PC-3 (cell line): ENCODE measurements at regions not wholly inside any gene's neighbourhood (a gene's known extent, or its start where the extent isn't known, plus 50 kb on each side); places are given as distances from the start of the nearest gene placed in this dataset.

Experiments used
- ATAC-seq: fragments of 200-7000 bp; cut with Tn5 transposase; 2 replicates; pipeline ENCODE4 v1.9.1; 2020; ENCODE audit warnings: mild to moderate bottlenecking, moderate library complexity
- BruUV-seq: library from RNA; stranded (reverse); fragments of 400-500 nt; replicated peaks from 2 replicates; lab custom pipeline; 2021; lab: Mats Ljungman, UMichigan
- CTCF ChIA-PET: fragments of 300-600 bp; sonication (Branson Sonifier 250); formaldehyde crosslinking; loops from one replicate; lab custom pipeline; 2022; ENCODE audit warnings: antibody characterized with exemption; lab: Charles Lee
- POLR2A ChIA-PET: fragments of 300-600 bp; sonication (Branson Sonifier 250); formaldehyde crosslinking; loops from one replicate; lab custom pipeline; 2022; ENCODE audit warnings: antibody characterized with exemption; ENCODE audit not compliant: unreplicated experiment; lab: Charles Lee
- DNase-seq: peaks from one replicate; pipeline ENCODE4 v3.0.0-alpha.2; 2015
- H2AFZ ChIP-seq: fragments of 300-600 bp; sonication (generic); 2 replicates; pipeline ENCODE4 v1.6.0; 2016; ENCODE audit warnings: antibody characterized with exemption, low read length
- H3F3A ChIP-seq: fragments of 300-600 bp; sonication (generic); one replicate; pipeline ENCODE4 v1.6.0; 2017; ENCODE audit warnings: antibody characterized with exemption, low read length, control low read depth, mild to moderate bottlenecking; ENCODE audit not compliant: unreplicated experiment
- H3K27ac ChIP-seq: fragments of 300-600 bp; sonication (generic); 2 replicates; pipeline ENCODE4 v1.5.1; 2016; ENCODE audit warnings: mild to moderate bottlenecking, low read length
- H3K27me3 ChIP-seq: fragments of 300-600 bp; sonication (generic); 2 replicates; pipeline ENCODE4 v1.6.1; 2016; ENCODE audit warnings: low read length, mixed read lengths
- H3K36me3 ChIP-seq: fragments of 300-600 bp; sonication (generic); 2 replicates; pipeline ENCODE4 v1.6.1; 2016; ENCODE audit warnings: low read depth, mixed run types, low read length, mixed read lengths
- H3K4me1 ChIP-seq: fragments of 300-600 bp; sonication (generic); 2 replicates; pipeline ENCODE4 v1.5.1; 2016; ENCODE audit warnings: low read length; ENCODE audit not compliant: insufficient read depth
- H3K4me2 ChIP-seq: fragments of 300-600 bp; sonication (generic); 2 replicates; pipeline ENCODE4 v1.6.0; 2016; ENCODE audit warnings: low read length
- H3K4me3 ChIP-seq: fragments of 300-600 bp; sonication (generic); 2 replicates; pipeline ENCODE4 v1.5.1; 2016; ENCODE audit warnings: mild to moderate bottlenecking, low read length, mixed read lengths
- H3K79me2 ChIP-seq: fragments of 300-600 bp; sonication (generic); 2 replicates; pipeline ENCODE4 v1.6.1; 2017; ENCODE audit warnings: low read length, mixed read lengths
- H3K9ac ChIP-seq: fragments of 300-600 bp; sonication (generic); 2 replicates; pipeline ENCODE4 v1.6.0; 2016; ENCODE audit warnings: mild to moderate bottlenecking, low read length
- H3K9me2 ChIP-seq: fragments of 300-600 bp; sonication (generic); replicated peaks from 2 replicates; pipeline ENCODE4 v1.6.1; 2016; ENCODE audit warnings: mixed run types, low read length, mixed read lengths
- H3K9me3 ChIP-seq: fragments of 300-600 bp; sonication (generic); 2 replicates; pipeline ENCODE4 v1.6.1; 2016; ENCODE audit warnings: low read length, mixed read lengths
- H4K20me1 ChIP-seq: fragments of 300-600 bp; sonication (generic); 2 replicates; pipeline ENCODE4 v1.6.1; 2016; ENCODE audit warnings: low read length, mixed read lengths
- EZH2 ChIP-seq: fragments of 300-600 bp; sonication (generic); IDR thresholded peaks from one replicate; pipeline ENCODE4 v1.6.1; 2017; ENCODE audit warnings: antibody characterized with exemption, mild to moderate bottlenecking, low read length; ENCODE audit not compliant: unreplicated experiment
- EZH2phosphoT487 ChIP-seq: fragments of 300-600 bp; sonication (generic); IDR thresholded peaks from 2 replicates; pipeline ENCODE4 v1.6.1; 2018; ENCODE audit warnings: mild to moderate bottlenecking, antibody characterized with exemption, low read length, borderline replicate concordance
- intact Hi-C: fragments of 100-400 bp; cut with micrococcal nuclease; formaldehyde crosslinking; loops from 2 replicates; pipeline ENCODE4 v1.9.0; 2023
- TF ChIP-seq, protein P1 (sequence below): fragments of 300-600 bp; sonication (generic); conservative IDR thresholded peaks from 2 replicates; pipeline ENCODE4 v1.5.1; 2017; ENCODE audit warnings: antibody characterized with exemption, low read depth, mild to moderate bottlenecking, low read length

DNA sequence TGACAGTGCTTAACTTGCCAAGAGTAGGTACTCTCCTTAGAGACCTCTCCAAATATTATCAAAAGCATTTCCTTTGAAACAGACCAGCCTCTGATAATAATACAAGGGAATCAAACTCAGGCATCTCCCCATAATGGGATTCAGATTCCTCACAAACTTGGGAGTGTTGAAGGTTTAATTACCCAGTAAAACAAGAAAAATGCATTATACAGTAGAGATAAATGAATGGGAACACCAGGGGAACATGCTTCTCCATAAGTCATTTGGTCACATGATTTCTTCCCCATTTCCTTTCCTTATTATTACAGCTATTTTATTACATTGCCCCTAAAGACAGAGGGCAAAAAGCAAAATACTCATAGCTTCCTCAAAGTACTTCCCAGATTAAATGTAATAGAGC lies 325.0 kb upstream of the CDIN1 start:
- no TSS peak for BruUV-seq

DNA sequence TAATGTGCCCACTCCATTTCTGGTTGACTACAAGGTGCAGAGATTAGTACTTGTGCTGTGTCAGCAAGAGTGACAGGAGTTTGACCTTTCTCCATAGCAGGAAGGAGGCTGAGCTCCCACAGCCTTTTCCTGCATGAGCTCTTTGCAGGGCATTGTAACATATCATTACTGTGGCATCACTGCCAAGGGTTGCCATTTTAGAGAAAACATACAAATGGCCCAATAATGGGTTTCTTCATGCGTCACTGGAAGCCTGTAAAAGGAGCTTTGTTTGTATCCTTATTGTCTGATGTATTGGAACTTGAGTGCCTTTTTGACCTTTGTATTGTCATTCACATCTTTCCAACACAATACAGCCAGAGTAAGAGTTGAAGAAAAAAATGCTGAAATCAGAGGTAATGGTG lies 323.0 kb upstream of the CDIN1 start:
- ATAC-seq, result no peak
- no peak overlapping the region for H3K9ac ChIP-seq
- no peak for DNase-seq
- H3K27ac ChIP-seq, result no peak overlapping the region
- no peaks in the 10 kb centered on the region for H3K79me2 ChIP-seq
- TF ChIP-seq EZH2 (no peak), EZH2phosphoT487 (no peak)
- TF ChIP-seq, protein P1, sequence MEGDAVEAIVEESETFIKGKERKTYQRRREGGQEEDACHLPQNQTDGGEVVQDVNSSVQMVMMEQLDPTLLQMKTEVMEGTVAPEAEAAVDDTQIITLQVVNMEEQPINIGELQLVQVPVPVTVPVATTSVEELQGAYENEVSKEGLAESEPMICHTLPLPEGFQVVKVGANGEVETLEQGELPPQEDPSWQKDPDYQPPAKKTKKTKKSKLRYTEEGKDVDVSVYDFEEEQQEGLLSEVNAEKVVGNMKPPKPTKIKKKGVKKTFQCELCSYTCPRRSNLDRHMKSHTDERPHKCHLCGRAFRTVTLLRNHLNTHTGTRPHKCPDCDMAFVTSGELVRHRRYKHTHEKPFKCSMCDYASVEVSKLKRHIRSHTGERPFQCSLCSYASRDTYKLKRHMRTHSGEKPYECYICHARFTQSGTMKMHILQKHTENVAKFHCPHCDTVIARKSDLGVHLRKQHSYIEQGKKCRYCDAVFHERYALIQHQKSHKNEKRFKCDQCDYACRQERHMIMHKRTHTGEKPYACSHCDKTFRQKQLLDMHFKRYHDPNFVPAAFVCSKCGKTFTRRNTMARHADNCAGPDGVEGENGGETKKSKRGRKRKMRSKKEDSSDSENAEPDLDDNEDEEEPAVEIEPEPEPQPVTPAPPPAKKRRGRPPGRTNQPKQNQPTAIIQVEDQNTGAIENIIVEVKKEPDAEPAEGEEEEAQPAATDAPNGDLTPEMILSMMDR, result no peak
- H3K36me3 ChIP-seq, result no peaks in the 10 kb centered on the region
- H3K9me3 ChIP-seq, result no peaks in the 10 kb centered on the region
- no peak overlapping the region for H3K4me3 ChIP-seq
- ChIA-PET CTCF (no interaction called here), POLR2A (no interaction called here)
- no TSS peak for BruUV-seq
- no peak overlapping the region for H2AFZ ChIP-seq
- no peaks in the 10 kb centered on the region for H3K4me1 ChIP-seq
- no peak overlapping the region for H3K4me2 ChIP-seq
- intact Hi-C loops, result no loop called here
- H3F3A ChIP-seq, result no peaks in the 10 kb centered on the region
- no peaks in the 10 kb centered on the region for H3K9me2 ChIP-seq
- no peaks in the 10 kb centered on the region for H3K27me3 ChIP-seq
- no peaks in the 10 kb centered on the region for H4K20me1 ChIP-seq

More for the DNA sequence above, 325.0 kb upstream of the CDIN1 start:
- Histone ChIP-seq H3K27me3 (no peaks in the 10 kb centered on the region), H3K4me1 (no peaks in the 10 kb centered on the region), H3K9ac (no peak overlapping the region), H2AFZ (no peak overlapping the region), H3K4me3 (no peak overlapping the region), H4K20me1 (no peaks in the 10 kb centered on the region), H3K9me2 (no peaks in the 10 kb centered on the region), H3K36me3 (no peaks in the 10 kb centered on the region), H3K79me2 (no peaks in the 10 kb centered on the region), H3K4me2 (no peak overlapping the region), H3F3A (no peaks in the 10 kb centered on the region), H3K9me3 (no peaks in the 10 kb centered on the region), H3K27ac (no peak overlapping the region)
- intact Hi-C loops, result no loop called here
- ATAC-seq, result no peak
- no peak for TF ChIP-seq EZH2phosphoT487
- no peak for TF ChIP-seq EZH2
- TF ChIP-seq, protein P1, result no peak
- ChIA-PET CTCF (no interaction called here), POLR2A (no interaction called here)
- no peak for DNase-seq

DNA sequence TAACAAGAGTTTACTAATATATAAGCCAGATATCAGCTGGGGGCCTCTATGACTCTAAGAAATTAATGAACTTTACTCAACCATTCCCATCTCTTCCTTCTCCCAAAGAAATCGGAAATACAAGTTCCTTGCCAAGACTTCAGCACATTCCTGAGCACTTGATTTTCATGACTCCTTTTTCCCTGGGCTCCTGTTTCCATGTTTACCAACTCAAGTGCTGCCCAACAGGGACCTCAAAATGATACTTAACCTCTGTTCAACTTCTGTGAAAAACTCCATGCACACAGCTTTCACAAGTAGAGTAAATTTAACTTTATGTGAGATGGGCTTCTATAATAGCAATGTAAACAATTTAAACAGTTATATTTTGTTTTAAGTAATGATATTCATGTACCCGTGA lies 315.8 kb upstream of the CDIN1 start:
- no peaks in the 10 kb centered on the region for H3K79me2 ChIP-seq
- ATAC-seq, result no peak
- ChIA-PET POLR2A (no interaction called here), CTCF (no interaction called here)
- TF ChIP-seq, protein P1, result no peak
- H3K4me2 ChIP-seq, result no peak overlapping the region
- no peaks in the 10 kb centered on the region for H3K27me3 ChIP-seq
- H4K20me1 ChIP-seq, result no peaks in the 10 kb centered on the region
- intact Hi-C loops, result no loop called here
- no peaks in the 10 kb centered on the region for H3K36me3 ChIP-seq
- BruUV-seq, result no TSS peak
- H3K27ac ChIP-seq, result no peak overlapping the region
- no peak overlapping the region for H3K9ac ChIP-seq
- H2AFZ ChIP-seq, result no peak overlapping the region
- H3F3A ChIP-seq, result no peaks in the 10 kb centered on the region
- H3K4me3 ChIP-seq, result no peak overlapping the region
- no peak for DNase-seq
- no peaks in the 10 kb centered on the region for H3K9me3 ChIP-seq
- no peaks in the 10 kb centered on the region for H3K4me1 ChIP-seq
- no peaks in the 10 kb centered on the region for H3K9me2 ChIP-seq
